Esophagus muscularis mucosa (tissue), 4 donors: ENCODE measurements at regions not wholly inside any gene's neighbourhood (a gene's known extent, or its start where the extent isn't known, plus 50 kb on each side); places are given as distances from the start of the nearest gene placed in this dataset.

ENCODE experiments used
- DNase-seq: peaks from one replicate; pipeline ENCODE4 v3.0.0-alpha.2; 2017; ENCODE audit errors: extremely low spot score
- H3K27ac ChIP-seq, 4 donors: fragments of 200-600 bp; sonication (generic); replicated peaks in 1 of 4; 1 replicate in 3 of 4; 2 replicates in 1 of 4; pipeline ENCODE4 v1.5.1; 2016 to 2019; ENCODE audit warnings: mild to moderate bottlenecking in 1 of 4
- H3K27me3 ChIP-seq, 4 donors: fragments of 200-600 bp; sonication (generic); one replicate each; pipeline versions ENCODE4 v1.5.1 to v1.6.0; 2016 to 2019
- H3K36me3 ChIP-seq, 4 donors: fragments of 200-600 bp; sonication (generic); one replicate each; pipeline ENCODE4 v1.5.1; 2016 to 2019
- H3K4me1 ChIP-seq, 4 donors: fragments of 200-600 bp; sonication (generic); one replicate each; pipeline ENCODE4 v1.5.1; 2016 to 2019
- H3K4me3 ChIP-seq, 4 donors: fragments of 200-600 bp; sonication (generic); 1 replicate in 2 of 4; 2 replicates in 2 of 4; pipeline ENCODE4 v1.5.1; 2016 to 2019; ENCODE audit warnings: mild to moderate bottlenecking in 4 of 4, moderate library complexity in 1 of 4
- H3K9me3 ChIP-seq, 4 donors: fragments of 200-600 bp; sonication (generic); 1 replicate in 3 of 4; 2 replicates in 1 of 4; pipeline ENCODE4 v1.5.1; 2016 to 2019
- CTCF ChIP-seq, 3 experiments: fragments of 200-600 bp in 2 of 3; fragments of 450-650 bp in 1 of 3; sonication (generic) in 2 of 3; IDR thresholded peaks; one replicate each; pipeline ENCODE4 v1.5.1; 2017 to 2019; ENCODE audit warnings: antibody characterized with exemption in 3 of 3, mild to moderate bottlenecking in 2 of 3, moderate library complexity in 1 of 3
- EP300 ChIP-seq: sonication (generic); formaldehyde crosslinking; IDR thresholded peaks from one replicate; pipeline ENCODE4 v1.6.1; 2017; ENCODE audit warnings: antibody characterized with exemption
- POLR2A ChIP-seq: fragments of 450-650 bp; IDR thresholded peaks from one replicate; pipeline ENCODE4 v1.6.1; 2017; ENCODE audit warnings: antibody characterized with exemption, moderate library complexity, mild to moderate bottlenecking, low read depth
- POLR2AphosphoS5 ChIP-seq, 2 donors: sonication (generic); formaldehyde crosslinking; IDR thresholded peaks; one replicate each; pipeline ENCODE4 v1.6.1; 2017; ENCODE audit warnings: antibody characterized with exemption in 2 of 2
- WGBS: methylation state at CpG from one replicate; pipeline ENCODE4 v1.1.5; 2018; 5-methylcytosine and 5-hydroxymethylcytosine counted together
- intact Hi-C: fragments of 100-400 bp; cut with DNase I; formaldehyde crosslinking; loops from one replicate; pipeline ENCODE4 v1.15.1; 2023

- H3K4me3 ChIP-seq = no peak overlapping the region
- no peak overlapping the region for H3K27ac ChIP-seq
- intact Hi-C loops = no loop called here
- H3K27me3 ChIP-seq = no peaks in the 10 kb centered on the region
- no peaks in the 10 kb centered on the region for H3K4me1 ChIP-seq
- peak; percentile 34 for DNase-seq
- WGBS = 90% methylated on average over 6 of the region's 6 CpGs
- H3K9me3 ChIP-seq = peaks cover 0 to 5% (median 0%) of the 10 kb centered on the region in 4 donors
- H3K36me3 ChIP-seq = no peaks in the 10 kb centered on the region
- TF ChIP-seq POLR2AphosphoS5 (IDR thresholded peaks at IDR 0.05) (no peak), POLR2A (no peak), EP300 (no peak), CTCF (IDR thresholded peaks at IDR 0.05) (no peak)
These were observed 385.8 kb upstream of the KLF6 start for GRCh38 chr10:4170633-4171314.

GRCh38 chr10:4170181-4170580 is 385.2 kb upstream of the KLF6 start:
- TF ChIP-seq CTCF (IDR thresholded peaks at IDR 0.05) = no peak
- TF ChIP-seq POLR2A = no peak
- TF ChIP-seq EP300 = no peak
- no peak for TF ChIP-seq POLR2AphosphoS5 (IDR thresholded peaks at IDR 0.05)
- H3K9me3 ChIP-seq = peaks cover 0 to 5% (median 0%) of the 10 kb centered on the region in 4 donors
- whole genome bisulfite sequencing = 100% methylated on average over 2 of the region's 2 CpGs
- no peaks in the 10 kb centered on the region for H3K4me1 ChIP-seq
- H3K27me3 ChIP-seq = no peaks in the 10 kb centered on the region
- H3K4me3 ChIP-seq = no peak overlapping the region
- intact Hi-C loops = no loop called here
- no peak overlapping the region for H3K27ac ChIP-seq
- peak; percentile 19 for DNase-seq
- no peaks in the 10 kb centered on the region for H3K36me3 ChIP-seq

GRCh38 chr10:4169448-4169847 is 384.4 kb upstream of the KLF6 start:
- no peaks in the 10 kb centered on the region for H3K4me1 ChIP-seq
- no peaks in the 10 kb centered on the region for H3K36me3 ChIP-seq
- H3K4me3 ChIP-seq = no peak overlapping the region
- 97% methylated on average over 1 of the region's 1 CpG for WGBS
- intact Hi-C loops = no loop called here
- H3K9me3 ChIP-seq = peaks cover 0 to 5% (median 0%) of the 10 kb centered on the region in 4 donors
- no peak for DNase-seq
- no peaks in the 10 kb centered on the region for H3K27me3 ChIP-seq
- no peak overlapping the region for H3K27ac ChIP-seq
- no peak for TF ChIP-seq POLR2AphosphoS5 (IDR thresholded peaks at IDR 0.05)
- no peak for TF ChIP-seq CTCF (IDR thresholded peaks at IDR 0.05)
- TF ChIP-seq POLR2A = no peak
- TF ChIP-seq EP300 = no peak

GRCh38 chr10:4167216-4167615 is 382.2 kb upstream of the KLF6 start:
- Histone ChIP-seq H3K4me1 (no peaks in the 10 kb centered on the region), H3K9me3 (no peaks in the 10 kb centered on the region), H3K27me3 (no peaks in the 10 kb centered on the region), H3K36me3 (no peaks in the 10 kb centered on the region), H3K4me3 (no peak overlapping the region), H3K27ac (no peak overlapping the region)
- no peak for DNase-seq
- TF ChIP-seq POLR2AphosphoS5 (IDR thresholded peaks at IDR 0.05) (no peak), CTCF (IDR thresholded peaks at IDR 0.05) (no peak), EP300 (no peak), POLR2A (no peak)
- WGBS = 91% methylated on average over 8 of the region's 8 CpGs
- intact Hi-C loops = no loop called here
